ENCODE measurements at regions not wholly inside any gene's neighbourhood (a gene's known extent, or its start where the extent isn't known, plus 50 kb on each side); places are given as distances from the start of the nearest gene placed in this dataset.
A peak's percentile ranks its signal among the peaks of the same experiment; 100 is the strongest.

GRCh38 chr13:50355797-50356196 is 340.6 kb downstream of the KCNRG start:
- no peak for TF ChIP-seq CTCF (IDR thresholded peaks at IDR 0.05; ENCODE audit: low read depth, low read length)
- no peak for DNase-seq (ENCODE audit: low read depth in 2 of 2)
- no peak overlapping the region for H3K4me3 ChIP-seq (replicated peaks in 1 of 2; ENCODE audit: low read depth in 2 of 2, low read length in 2 of 2)

GRCh38 chr13:50357136-50357535 is 341.9 kb downstream of the KCNRG start:
- no peak overlapping the region for H3K4me3 ChIP-seq (replicated peaks in 1 of 2; ENCODE audit: low read depth in 2 of 2, low read length in 2 of 2)
- TF ChIP-seq CTCF (IDR thresholded peaks at IDR 0.05; ENCODE audit: low read depth, low read length), result no peak
- no peak for DNase-seq (ENCODE audit: low read depth in 2 of 2)

GRCh38 chr13:50357586-50358118 is 342.4 kb downstream of the KCNRG start:
- peak; percentile 67 to 88 for DNase-seq (ENCODE audit: low read depth in 2 of 2)
- TF ChIP-seq CTCF (IDR thresholded peaks at IDR 0.05; ENCODE audit: low read depth, low read length), result no peak
- no peak overlapping the region for H3K4me3 ChIP-seq (replicated peaks in 1 of 2; ENCODE audit: low read depth in 2 of 2, low read length in 2 of 2)

GRCh38 chr13:50358231-50359040 is 343.2 kb downstream of the KCNRG start:
- DNase-seq (ENCODE audit: low read depth in 2 of 2), result no peak
- no peak for TF ChIP-seq CTCF (IDR thresholded peaks at IDR 0.05; ENCODE audit: low read depth, low read length)
- no peak overlapping the region for H3K4me3 ChIP-seq (replicated peaks in 1 of 2; ENCODE audit: low read depth in 2 of 2, low read length in 2 of 2)

- no peak for TF ChIP-seq CTCF (IDR thresholded peaks at IDR 0.05; ENCODE audit: low read depth, low read length)
- DNase-seq (ENCODE audit: low read depth in 2 of 2), result no peak
- no peak overlapping the region for H3K4me3 ChIP-seq (replicated peaks in 1 of 2; ENCODE audit: low read depth in 2 of 2, low read length in 2 of 2)
Observed at GRCh38 chr13:50359041-50359367, 343.8 kb downstream of the KCNRG start.

GRCh38 chr13:50359779-50360178 is 344.5 kb downstream of the KCNRG start:
- DNase-seq (ENCODE audit: low read depth in 2 of 2), result no peak
- H3K4me3 ChIP-seq (replicated peaks in 1 of 2; ENCODE audit: low read depth in 2 of 2, low read length in 2 of 2), result no peak overlapping the region
- no peak for TF ChIP-seq CTCF (IDR thresholded peaks at IDR 0.05; ENCODE audit: low read depth, low read length)
